Vagina (tissue), 2 donors: ENCODE measurements at regions not wholly inside any gene's neighbourhood (a gene's known extent, or its start where the extent isn't known, plus 50 kb on each side); places are given as distances from the start of the nearest gene placed in this dataset.

ENCODE experiments used
- DNase-seq, 2 donors: peaks; one replicate each; pipeline ENCODE4 v3.0.0-alpha.2; 2017; ENCODE audit errors: extremely low spot score in 2 of 2
- H3K27ac ChIP-seq: fragments of 200-600 bp; sonication (generic); one replicate; pipeline ENCODE4 v1.5.1; 2019
- H3K27me3 ChIP-seq: fragments of 200-600 bp; sonication (generic); one replicate; pipeline ENCODE4 v1.5.1; 2019
- H3K36me3 ChIP-seq, 2 donors: fragments of 200-600 bp; sonication (generic); one replicate each; pipeline ENCODE4 v1.5.1; 2017 to 2019
- H3K4me1 ChIP-seq: fragments of 200-600 bp; sonication (generic); one replicate; pipeline ENCODE4 v1.5.1; 2019
- H3K4me3 ChIP-seq, 2 donors: fragments of 200-600 bp; sonication (generic); 1 replicate in 1 of 2; 2 replicates in 1 of 2; pipeline ENCODE4 v1.5.1; 2016 to 2019
- H3K9me3 ChIP-seq: fragments of 200-600 bp; sonication (generic); one replicate; pipeline ENCODE4 v1.5.1; 2019
- CTCF ChIP-seq, 3 experiments: fragments of 450-650 bp in 2 of 3; fragments of 200-600 bp in 1 of 3; sonication (generic) in 1 of 3; IDR thresholded peaks; one replicate each; pipeline ENCODE4 v1.5.1; 2017 to 2019; ENCODE audit warnings: antibody characterized with exemption in 3 of 3, mild to moderate bottlenecking in 2 of 3, moderate library complexity in 2 of 3
- POLR2A ChIP-seq, 2 donors: fragments of 450-650 bp; IDR thresholded peaks; one replicate each; pipeline ENCODE4 v1.6.1; 2017; ENCODE audit warnings: antibody characterized with exemption in 2 of 2, mild to moderate bottlenecking in 2 of 2, moderate library complexity in 2 of 2
- POLR2AphosphoS5 ChIP-seq, 2 donors: sonication (generic); formaldehyde crosslinking; IDR thresholded peaks; one replicate each; pipeline ENCODE4 v1.9.0; 2017; ENCODE audit warnings: antibody characterized with exemption in 2 of 2, mild to moderate bottlenecking in 2 of 2, low read depth in 1 of 2; ENCODE audit not compliant: insufficient read depth in 1 of 2
- intact Hi-C: fragments of 100-400 bp; cut with DNase I; formaldehyde crosslinking; loops from one replicate; pipeline ENCODE4 v1.15.1; 2023

- Histone ChIP-seq H3K36me3 (no peaks in the 10 kb centered on the region), H3K9me3 (no peaks in the 10 kb centered on the region), H3K27me3 (no peaks in the 10 kb centered on the region), H3K27ac (no peak overlapping the region), H3K4me1 (no peaks in the 10 kb centered on the region), H3K4me3 (no peak overlapping the region)
- DNase-seq = no peak
- intact Hi-C loops = no loop called here
- TF ChIP-seq POLR2AphosphoS5 (IDR thresholded peaks at IDR 0.05; ENCODE audit: insufficient read depth in 1 of 2, low read depth in 1 of 2) (no peak), POLR2A (IDR thresholded peaks at IDR 0.05) (no peak), CTCF (IDR thresholded peaks at IDR 0.05) (no peak)
Measured at GRCh38 chr2:81196933-81197628, 892.5 kb upstream of the LRRTM1 start.

- no peak overlapping the region for H3K27ac ChIP-seq
- no peak overlapping the region for H3K4me3 ChIP-seq
- no peaks in the 10 kb centered on the region for H3K4me1 ChIP-seq
- H3K36me3 ChIP-seq = no peaks in the 10 kb centered on the region
- intact Hi-C loops = no loop called here
- TF ChIP-seq CTCF (IDR thresholded peaks at IDR 0.05) = no peak
- no peak for TF ChIP-seq POLR2A (IDR thresholded peaks at IDR 0.05)
- TF ChIP-seq POLR2AphosphoS5 (IDR thresholded peaks at IDR 0.05; ENCODE audit: insufficient read depth in 1 of 2, low read depth in 1 of 2) = no peak
- no peaks in the 10 kb centered on the region for H3K27me3 ChIP-seq
- no peak for DNase-seq
- H3K9me3 ChIP-seq = no peaks in the 10 kb centered on the region
Measured at GRCh38 chr2:81196383-81196851, 891.9 kb upstream of the LRRTM1 start.

- no peaks in the 10 kb centered on the region for H3K4me1 ChIP-seq
- no peak overlapping the region for H3K27ac ChIP-seq
- H3K36me3 ChIP-seq = no peaks in the 10 kb centered on the region
- no peaks in the 10 kb centered on the region for H3K27me3 ChIP-seq
- no peak for TF ChIP-seq POLR2AphosphoS5 (IDR thresholded peaks at IDR 0.05; ENCODE audit: insufficient read depth in 1 of 2, low read depth in 1 of 2)
- TF ChIP-seq POLR2A (IDR thresholded peaks at IDR 0.05) = no peak
- TF ChIP-seq CTCF (IDR thresholded peaks at IDR 0.05) = no peak
- no peak overlapping the region for H3K4me3 ChIP-seq
- no peaks in the 10 kb centered on the region for H3K9me3 ChIP-seq
- no peak for DNase-seq
- intact Hi-C loops = no loop called here
Measured at GRCh38 chr2:81195774-81196382, 891.3 kb upstream of the LRRTM1 start.

GRCh38 chr2:81195017-81195773 lies 890.6 kb upstream of the LRRTM1 start:
- Histone ChIP-seq H3K27ac (no peak overlapping the region), H3K4me3 (no peak overlapping the region), H3K36me3 (no peaks in the 10 kb centered on the region), H3K4me1 (no peaks in the 10 kb centered on the region), H3K9me3 (no peaks in the 10 kb centered on the region), H3K27me3 (no peaks in the 10 kb centered on the region)
- DNase-seq = no peak
- TF ChIP-seq POLR2AphosphoS5 (IDR thresholded peaks at IDR 0.05; ENCODE audit: insufficient read depth in 1 of 2, low read depth in 1 of 2) (no peak), POLR2A (IDR thresholded peaks at IDR 0.05) (no peak), CTCF (IDR thresholded peaks at IDR 0.05) (no peak)
- intact Hi-C loops = no loop called here
